Neuronal stem cell (in vitro differentiated cells): ENCODE measurements at regions not wholly inside any gene's neighbourhood (a gene's known extent, or its start where the extent isn't known, plus 50 kb on each side); places are given as distances from the start of the nearest gene placed in this dataset.

Experiments
- DNase-seq: peaks from one replicate; pipeline ENCODE4 v3.0.0-alpha.2; 2013; ENCODE audit warnings: low spot score
- H2AFZ ChIP-seq: one replicate; pipeline ENCODE4 v1.6.1; 2013; ENCODE audit warnings: mild to moderate bottlenecking, low read length, inconsistent platforms
- H2AK5ac ChIP-seq: 2 replicates; pipeline ENCODE4 v1.6.1; 2013; ENCODE audit warnings: low read depth, mild to moderate bottlenecking, inconsistent platforms, low read length, moderate library complexity, mixed read lengths
- H2BK120ac ChIP-seq: 2 replicates; pipeline ENCODE4 v1.6.1; 2013; ENCODE audit warnings: low read depth, mild to moderate bottlenecking, inconsistent platforms, low read length, moderate library complexity, mixed read lengths
- H2BK12ac ChIP-seq: one replicate; pipeline ENCODE4 v1.6.1; 2013; ENCODE audit warnings: low read length, inconsistent platforms
- H2BK15ac ChIP-seq: 2 replicates; pipeline ENCODE4 v1.6.1; 2013; ENCODE audit warnings: mild to moderate bottlenecking, low read length, inconsistent platforms, mixed read lengths
- H2BK5ac ChIP-seq: one replicate; pipeline ENCODE4 v1.6.1; 2013; ENCODE audit warnings: inconsistent platforms, mild to moderate bottlenecking, low read length, moderate library complexity
- H3K14ac ChIP-seq: one replicate; pipeline ENCODE4 v1.6.1; 2013; ENCODE audit warnings: low read length, inconsistent platforms
- H3K18ac ChIP-seq: 2 replicates; pipeline ENCODE4 v1.6.1; 2013; ENCODE audit warnings: low read length, inconsistent platforms
- H3K23ac ChIP-seq: 2 replicates; pipeline ENCODE4 v1.6.1; 2013; ENCODE audit warnings: low read depth, mild to moderate bottlenecking, mixed read lengths, low read length, inconsistent platforms; ENCODE audit not compliant: poor library complexity
- H3K27ac ChIP-seq: replicated peaks from 3 replicates; pipeline ENCODE4 v1.5.1; 2013; ENCODE audit warnings: low read length, inconsistent platforms
- H3K27me3 ChIP-seq, 3 experiments: 2 replicates each; pipeline ENCODE4 v1.6.1; 2013; ENCODE audit warnings: low read length in 3 of 3, mild to moderate bottlenecking in 2 of 3, inconsistent platforms in 1 of 3, low read depth in 1 of 3, mixed read lengths in 1 of 3, moderate library complexity in 1 of 3; ENCODE audit not compliant: control insufficient read depth in 3 of 3, insufficient read depth in 3 of 3
- H3K36me3 ChIP-seq, 2 donors: replicated peaks in 1 of 2; 2 replicates each; pipeline ENCODE4 v1.6.1; 2013; ENCODE audit warnings: low read length in 2 of 2; ENCODE audit not compliant: control insufficient read depth in 2 of 2, insufficient read depth in 2 of 2
- H3K4ac ChIP-seq: 2 replicates; pipeline ENCODE4 v1.6.1; 2013; ENCODE audit warnings: inconsistent platforms, mild to moderate bottlenecking, low read length, moderate library complexity
- H3K4me1 ChIP-seq, 2 donors: 1 replicate in 1 of 2; 2 replicates in 1 of 2; pipeline ENCODE4 v1.6.1; 2013; ENCODE audit warnings: low read length in 2 of 2, low read depth in 1 of 2; ENCODE audit not compliant: control insufficient read depth in 2 of 2, insufficient read depth in 1 of 2
- H3K4me2 ChIP-seq: one replicate; pipeline ENCODE4 v1.6.1; 2013; ENCODE audit warnings: mild to moderate bottlenecking, low read length, inconsistent platforms; ENCODE audit not compliant: insufficient read depth, poor library complexity, severe bottlenecking
- H3K4me3 ChIP-seq, 2 donors: 2 replicates each; pipeline ENCODE4 v1.5.1; 2013; ENCODE audit warnings: low read length in 2 of 2, mild to moderate bottlenecking in 2 of 2, inconsistent platforms in 1 of 2, moderate library complexity in 1 of 2
- H3K79me1 ChIP-seq: one replicate; pipeline ENCODE4 v1.6.1; 2013; ENCODE audit warnings: low read depth, mild to moderate bottlenecking, inconsistent platforms, low read length, moderate library complexity
- H3K9ac ChIP-seq: one replicate; pipeline ENCODE4 v1.6.1; 2013; ENCODE audit warnings: mild to moderate bottlenecking, low read depth, low read length, inconsistent platforms; ENCODE audit not compliant: poor library complexity
- H3K9me3 ChIP-seq, 2 donors: replicated peaks in 1 of 2; 2 replicates each; pipeline versions ENCODE3 to v1.6.1; 2013; ENCODE audit warnings: low read length in 2 of 2, mild to moderate bottlenecking in 2 of 2, inconsistent platforms in 1 of 2, low read depth in 1 of 2, mixed read lengths in 1 of 2, moderate library complexity in 1 of 2; ENCODE audit not compliant: control insufficient read depth in 2 of 2, insufficient read depth in 1 of 2
- H4K8ac ChIP-seq: one replicate; pipeline ENCODE4 v1.6.1; 2013; ENCODE audit warnings: low read depth, mild to moderate bottlenecking, inconsistent platforms, low read length, moderate library complexity
- H4K91ac ChIP-seq: one replicate; pipeline ENCODE4 v1.6.1; 2013; ENCODE audit warnings: low read length, low read depth, mild to moderate bottlenecking, inconsistent platforms; ENCODE audit not compliant: poor library complexity
- WGBS, 2 donors: extraction: QIAGEN DNeasy Blood & Tissue Kit; methylation state at CpG; one replicate each; pipeline ENCODE4 v1.1.7; 2013; ENCODE audit warnings: missing lambda C conversion rate in 2 of 2, mixed read lengths in 1 of 2; ENCODE audit not compliant: insufficient read length in 2 of 2, insufficient replicate concordance in 1 of 2; ENCODE audit errors: extremely low coverage in 2 of 2; 5-methylcytosine and 5-hydroxymethylcytosine counted together

- no peak for DNase-seq
- no peak overlapping the region for H2BK5ac ChIP-seq
- H2BK12ac ChIP-seq, result no peak overlapping the region
- no peaks in the 10 kb centered on the region for H3K79me1 ChIP-seq
- H3K23ac ChIP-seq, result no peak overlapping the region
- no peak overlapping the region for H3K27ac ChIP-seq
- no peak overlapping the region for H2AK5ac ChIP-seq
- no peak overlapping the region for H3K4me3 ChIP-seq
- H3K9ac ChIP-seq, result no peak overlapping the region
- H3K18ac ChIP-seq, result no peak overlapping the region
- H3K36me3 ChIP-seq, result no peaks in the 10 kb centered on the region
- H2BK15ac ChIP-seq, result no peak overlapping the region
- H4K91ac ChIP-seq, result no peak overlapping the region
- H3K14ac ChIP-seq, result no peak overlapping the region
- no peak overlapping the region for H4K8ac ChIP-seq
- no peak overlapping the region for H2AFZ ChIP-seq
- no peak overlapping the region for H2BK120ac ChIP-seq
- H3K27me3 ChIP-seq, result no peaks in the 10 kb centered on the region
- WGBS, 2 donors, result no CpG with 5 or more reads among the region's 2 CpGs
- peaks cover 4 to 16% of the 10 kb centered on the region in 2 donors for H3K4me1 ChIP-seq
- H3K4ac ChIP-seq, result no peak overlapping the region
- no peak overlapping the region for H3K4me2 ChIP-seq
- H3K9me3 ChIP-seq, result no peaks in the 10 kb centered on the region
Observed at GRCh38 chr3:178103140-178103539, 433.1 kb upstream of the KCNMB2 start.

DNA sequence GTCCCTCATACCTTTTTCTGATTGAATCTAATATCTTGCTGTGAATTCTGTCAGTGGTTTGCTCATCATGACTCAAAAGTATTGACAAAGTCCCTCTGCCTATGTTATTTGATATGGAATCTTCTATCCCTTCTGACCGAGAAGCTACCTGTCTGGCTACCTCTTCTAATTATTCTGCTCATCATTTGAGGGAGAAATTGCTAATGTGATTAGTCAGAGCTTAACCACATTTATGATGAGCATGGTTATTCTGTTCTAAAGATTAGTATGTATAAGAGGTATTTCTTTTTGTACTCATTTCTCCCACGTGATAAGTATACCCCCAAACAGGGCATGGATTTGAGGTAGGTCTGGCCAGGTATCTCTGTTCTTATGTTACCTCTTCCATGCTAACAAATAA is 428.4 kb upstream of the KCNMB2 start:
- no peak overlapping the region for H4K8ac ChIP-seq
- H2BK120ac ChIP-seq, result no peak overlapping the region

GRCh38 chr3:178109691-178110090 is 426.5 kb upstream of the KCNMB2 start:
- Histone ChIP-seq H2BK120ac (no peak overlapping the region), H3K9me3 (no peaks in the 10 kb centered on the region), H3K4me3 (no peak overlapping the region), H3K4me1 (peaks cover 0 to 1% of the 10 kb centered on the region in 2 donors), H3K9ac (no peak overlapping the region), H3K14ac (no peak overlapping the region), H2AFZ (peak overlapping the region; percentile 26), H4K8ac (no peak overlapping the region), H3K23ac (no peak overlapping the region), H2AK5ac (no peak overlapping the region), H3K27me3 (no peaks in the 10 kb centered on the region), H3K4ac (no peak overlapping the region), H2BK5ac (no peak overlapping the region), H2BK15ac (no peak overlapping the region), H3K36me3 (no peaks in the 10 kb centered on the region), H2BK12ac (no peak overlapping the region), H4K91ac (no peak overlapping the region), H3K18ac (no peak overlapping the region), H3K27ac (no peak overlapping the region), H3K79me1 (no peaks in the 10 kb centered on the region), H3K4me2 (no peak overlapping the region)
- DNase-seq, result no peak
- no CpG with 5 or more reads among the region's 2 CpGs for WGBS, 2 donors

More for the DNA sequence above, 428.4 kb upstream of the KCNMB2 start:
- no peak overlapping the region for H2BK5ac ChIP-seq
- H2AFZ ChIP-seq, result no peak overlapping the region
- WGBS, 2 donors, result no CpG with 5 or more reads among the region's 2 CpGs
- H3K4me2 ChIP-seq, result no peak overlapping the region
- H3K36me3 ChIP-seq, result no peaks in the 10 kb centered on the region
- H3K79me1 ChIP-seq, result no peaks in the 10 kb centered on the region
- H2BK12ac ChIP-seq, result no peak overlapping the region
- H3K9me3 ChIP-seq, result no peaks in the 10 kb centered on the region
- no peak overlapping the region for H3K14ac ChIP-seq
- DNase-seq, result no peak
- H2BK15ac ChIP-seq, result no peak overlapping the region
- no peak overlapping the region for H3K9ac ChIP-seq
- H3K4me3 ChIP-seq, result no peak overlapping the region
- H4K91ac ChIP-seq, result no peak overlapping the region
- H3K4me1 ChIP-seq, result peaks cover 3 to 4% of the 10 kb centered on the region in 2 donors
- no peak overlapping the region for H3K27ac ChIP-seq
- no peak overlapping the region for H3K4ac ChIP-seq
- H2AK5ac ChIP-seq, result no peak overlapping the region
- no peak overlapping the region for H3K18ac ChIP-seq
- no peaks in the 10 kb centered on the region for H3K27me3 ChIP-seq
- H3K23ac ChIP-seq, result no peak overlapping the region

- Histone ChIP-seq H3K4ac (no peak overlapping the region), H3K27ac (no peak overlapping the region), H3K79me1 (no peaks in the 10 kb centered on the region), H3K14ac (no peak overlapping the region), H3K4me2 (no peak overlapping the region), H2BK15ac (no peak overlapping the region), H4K8ac (no peak overlapping the region), H3K27me3 (no peaks in the 10 kb centered on the region), H3K23ac (no peak overlapping the region), H3K4me1 (peaks cover 0 to 12% of the 10 kb centered on the region in 2 donors), H2BK120ac (no peak overlapping the region), H3K18ac (no peak overlapping the region), H3K9ac (no peak overlapping the region), H2BK12ac (no peak overlapping the region), H3K9me3 (no peaks in the 10 kb centered on the region), H3K36me3 (no peaks in the 10 kb centered on the region), H2AK5ac (no peak overlapping the region), H2AFZ (no peak overlapping the region), H3K4me3 (no peak overlapping the region), H4K91ac (no peak overlapping the region), H2BK5ac (no peak overlapping the region)
- no CpG with 5 or more reads among the region's 6 CpGs for WGBS, 2 donors
- DNase-seq, result no peak
Observed at GRCh38 chr3:178112134-178112533, 424.1 kb upstream of the KCNMB2 start.
